GM12878 (cell line): ENCODE measurements at regions not wholly inside any gene's neighbourhood (a gene's known extent, or its start where the extent isn't known, plus 50 kb on each side); places are given as distances from the start of the nearest gene placed in this dataset.

Experiments used
- ATAC-seq: fragments of 200-7000 bp; cut with Tn5 transposase; 3 replicates; pipeline ENCODE4 v1.9.1; 2020; ENCODE audit warnings: mild to moderate bottlenecking, moderate library complexity
- BruUV-seq: library from RNA; stranded (reverse); fragments of 400-500 nt; replicated peaks from 2 replicates; lab custom pipeline; 2021; lab: Mats Ljungman, UMichigan
- CTCF ChIA-PET: fragments of 300-600 bp; sonication (Branson Sonifier 250); formaldehyde crosslinking; extraction: SDS; loops from one replicate; lab custom pipeline; 2021; ENCODE audit warnings: inconsistent platforms; lab: Yijun Ruan, JAX
- POLR2A ChIA-PET: fragments of 350-600 bp; formaldehyde crosslinking; extraction: SDS; loops from one replicate; lab custom pipeline; 2021; ENCODE audit warnings: inconsistent platforms; lab: Charles Lee
- RAD21 ChIA-PET: fragments of 300-600 bp; sonication (Branson Sonifier 250); formaldehyde crosslinking; loops from one replicate; lab custom pipeline; 2023; ENCODE audit warnings: antibody characterized with exemption; ENCODE audit not compliant: unreplicated experiment; lab: Charles Lee
- SMC1A ChIA-PET: fragments of 300-600 bp; sonication (Branson Sonifier 250); formaldehyde crosslinking; loops from one replicate; lab custom pipeline; 2023; ENCODE audit not compliant: unreplicated experiment, uncharacterized antibody; lab: Charles Lee
- DNase-seq: peaks from one replicate; pipeline ENCODE4 v3.0.0-alpha.2; 2011; ENCODE audit warnings: low read depth, low spot score
- FAIRE-seq: peaks from 3 replicates; lab custom pipeline; 2011; peaks lifted over from hg19 to GRCh38; lab: Jason Lieb, UNC
- H2AFZ ChIP-seq: 2 replicates; pipeline ENCODE4 v1.6.0; 2011; ENCODE audit warnings: low read depth, low read length, control low read depth; ENCODE audit not compliant: control insufficient read depth
- H3K27ac ChIP-seq: 2 replicates; pipeline ENCODE4 v1.5.1; 2011; ENCODE audit warnings: control low read depth; ENCODE audit not compliant: control insufficient read depth, insufficient read depth
- H3K27me3 ChIP-seq, 2 experiments: replicated peaks in 1 of 2; 2 replicates each; pipeline versions ENCODE4 v1.6.0 to v1.6.1; 2011; ENCODE audit warnings: low read length in 1 of 2; ENCODE audit not compliant: control insufficient read depth in 2 of 2, insufficient read depth in 2 of 2
- H3K36me3 ChIP-seq, 2 experiments: 2 replicates each; pipeline ENCODE4 v1.5.1; 2011; ENCODE audit warnings: low read length in 1 of 2; ENCODE audit not compliant: control insufficient read depth in 2 of 2, insufficient read depth in 2 of 2
- H3K4me1 ChIP-seq: 2 replicates; pipeline ENCODE4 v1.6.1; 2011; ENCODE audit warnings: mild to moderate bottlenecking, low read length, moderate library complexity, mixed read lengths; ENCODE audit not compliant: control insufficient read depth, insufficient read depth
- H3K4me2 ChIP-seq: 2 replicates; pipeline ENCODE4 v1.6.0; 2011; ENCODE audit warnings: control low read depth; ENCODE audit not compliant: control insufficient read depth, insufficient read depth
- H3K4me3 ChIP-seq: fragments of 200-600 bp; sonication (generic); 2 replicates; pipeline ENCODE4 v1.5.1; 2016
- H3K79me2 ChIP-seq: 2 replicates; pipeline ENCODE4 v1.6.0; 2011; ENCODE audit warnings: low read length; ENCODE audit not compliant: control insufficient read depth, insufficient read depth
- H3K9ac ChIP-seq: 2 replicates; pipeline ENCODE4 v1.8.0; 2011; ENCODE audit warnings: low read length, control low read depth, mixed read lengths; ENCODE audit not compliant: control insufficient read depth, insufficient read depth
- H3K9me3 ChIP-seq: replicated peaks from 3 replicates; pipeline ENCODE4 v1.5.1; 2011; ENCODE audit warnings: mild to moderate bottlenecking, low read length; ENCODE audit not compliant: control insufficient read depth, insufficient read depth
- H4K20me1 ChIP-seq: 2 replicates; pipeline ENCODE4 v1.6.0; 2011; ENCODE audit not compliant: control insufficient read depth, insufficient read depth
- BMI1 ChIP-seq: fragments of 450-650 bp; IDR thresholded peaks from 2 replicates; pipeline ENCODE4 v1.6.1; 2016; ENCODE audit warnings: mild to moderate bottlenecking, moderate library complexity, borderline replicate concordance
- CBFB ChIP-seq: IDR thresholded peaks from 2 replicates; pipeline ENCODE4 v1.6.1; 2016; ENCODE audit warnings: antibody characterized with exemption, low read depth
- CBX5 ChIP-seq: sonication (generic); IDR thresholded peaks from 2 replicates; pipeline ENCODE4 v1.6.1; 2016; ENCODE audit warnings: low read depth, moderate library complexity, mild to moderate bottlenecking, inconsistent platforms
- CREM ChIP-seq: IDR thresholded peaks from 2 replicates; pipeline ENCODE4 v1.6.1; 2014; ENCODE audit warnings: antibody characterized with exemption, low read depth
- MYB ChIP-seq: fragments of 150-350 bp; IDR thresholded peaks from 2 replicates; pipeline ENCODE4 v1.6.1; 2014; ENCODE audit warnings: mild to moderate bottlenecking, low read depth, low read length, borderline replicate concordance
- NBN ChIP-seq: fragments of 450-650 bp; IDR thresholded peaks from 2 replicates; pipeline ENCODE4 v1.6.1; 2016
- NFXL1 ChIP-seq: fragments of 450-650 bp; IDR thresholded peaks from 2 replicates; pipeline ENCODE4 v1.6.1; 2017; ENCODE audit warnings: antibody characterized with exemption, mild to moderate bottlenecking, borderline replicate concordance
- NFYA ChIP-seq: IDR thresholded peaks from 2 replicates; pipeline ENCODE4 v1.6.1; 2011; ENCODE audit warnings: low read depth, mild to moderate bottlenecking, low read length, improper control_type of control experiment, borderline replicate concordance
- NR2C2 ChIP-seq: IDR thresholded peaks from 2 replicates; pipeline ENCODE4 v1.6.1; 2011; ENCODE audit warnings: borderline replicate concordance, low read depth; ENCODE audit not compliant: control insufficient read depth, insufficient read length
- NRF1 ChIP-seq: conservative IDR thresholded peaks from 2 replicates; pipeline ENCODE4 v1.6.1; 2011; ENCODE audit warnings: mild to moderate bottlenecking, low read depth, low read length, improper control_type of control experiment
- PAX5 ChIP-seq: IDR thresholded peaks from 2 replicates; pipeline ENCODE4 v1.6.1; 2011; ENCODE audit warnings: low read depth, low read length, borderline replicate concordance
- SREBF2 ChIP-seq: IDR thresholded peaks from 2 replicates; pipeline ENCODE4 v1.6.1; 2012; ENCODE audit warnings: mild to moderate bottlenecking, low read length
- TCF7 ChIP-seq: IDR thresholded peaks from 2 replicates; pipeline ENCODE4 v1.6.1; 2014; ENCODE audit warnings: antibody characterized with exemption, borderline replicate concordance
- WGBS: methylation state at CpG from one replicate; pipeline ENCODE4 v1.1.6; 2016; ENCODE audit warnings: low lambda C conversion rate; ENCODE audit not compliant: insufficient replicate concordance, insufficient coverage; ENCODE audit errors: missing lambda C conversion rate; 5-methylcytosine and 5-hydroxymethylcytosine counted together
- in situ Hi-C: fragments of 300-500 bp; cut with MboI; formaldehyde crosslinking; loops from 9 replicates; pipeline ENCODE4 v1.14.3; 2018; ENCODE audit warnings: mixed read lengths
- intact Hi-C: fragments of 100-400 bp; cut with micrococcal nuclease; formaldehyde crosslinking; loops from one replicate; pipeline ENCODE4 v1.14.2; 2022; ENCODE audit not compliant: unreplicated experiment
- TF ChIP-seq, protein P1 (sequence below): IDR thresholded peaks from 2 replicates; pipeline ENCODE4 v1.6.1; 2011; ENCODE audit warnings: borderline replicate concordance, low read depth, mild to moderate bottlenecking, moderate library complexity, low read length; ENCODE audit not compliant: insufficient read depth, poor library complexity, severe bottlenecking
- TF ChIP-seq, protein P2 (sequence below): fragments of 450-650 bp; IDR thresholded peaks from 2 replicates; pipeline ENCODE4 v1.6.1; 2017; ENCODE audit warnings: low read depth, mild to moderate bottlenecking, moderate library complexity
- TF ChIP-seq, protein P3 (sequence below): IDR thresholded peaks from 2 replicates; pipeline ENCODE4 v1.6.1; 2011; ENCODE audit warnings: borderline replicate concordance, low read depth, mild to moderate bottlenecking, moderate library complexity, mixed read lengths, low read length; ENCODE audit not compliant: insufficient read depth; ENCODE audit errors: extremely low read length
- TF ChIP-seq, protein P4 (sequence below): fragments of 450-650 bp; formaldehyde crosslinking; IDR thresholded peaks from 2 replicates; pipeline ENCODE4 v1.5.0; 2022; ENCODE audit warnings: mild to moderate bottlenecking, missing genetic modification characterization

DNA sequence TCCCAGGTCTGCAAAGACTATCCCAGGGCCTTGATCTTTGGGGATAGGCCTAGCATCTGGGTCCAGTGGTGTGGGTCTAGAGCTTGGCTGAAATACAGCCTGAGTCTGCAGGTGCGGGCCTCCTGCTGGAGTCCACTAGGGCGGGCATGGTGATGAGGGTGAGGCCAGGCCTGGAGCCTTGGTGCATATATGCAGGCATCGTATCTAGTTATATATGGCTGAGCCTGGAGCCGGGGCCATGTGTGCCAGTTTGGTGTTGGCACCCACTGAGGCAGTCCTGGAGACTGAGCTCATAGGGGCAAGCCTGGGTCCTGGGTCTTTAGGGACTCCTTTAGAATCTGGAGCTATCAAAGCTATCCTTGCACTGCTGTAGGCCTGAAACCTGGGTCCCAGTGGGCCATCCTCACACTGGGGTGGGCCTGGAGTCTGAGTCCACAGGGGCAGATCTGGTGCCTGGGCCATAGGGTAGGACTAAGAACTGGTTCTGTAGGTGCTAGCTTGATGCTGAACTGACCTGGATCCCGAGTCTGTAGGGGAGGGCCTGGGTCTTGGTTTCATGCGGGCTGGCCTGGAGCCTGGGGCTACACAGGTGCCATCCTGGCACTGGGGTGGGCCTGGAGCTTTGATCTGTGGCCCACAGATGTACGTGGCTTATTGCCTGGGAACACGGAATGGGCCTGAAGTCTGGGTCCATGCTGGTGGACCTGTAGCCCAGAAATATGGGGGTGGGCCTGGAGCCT is 346.5 kb upstream of the MEF2C start:
- RAD21 ChIA-PET, result no interaction called here
- no TSS peak for BruUV-seq
- H3K79me2 ChIP-seq, result no peaks in the 10 kb centered on the region
- no peaks in the 10 kb centered on the region for H3K27me3 ChIP-seq
- FAIRE-seq (no peak), DNase-seq (no peak), ATAC-seq (no peak)
- H3K4me2 ChIP-seq, result no peak overlapping the region
- H3K9ac ChIP-seq, result no peak overlapping the region
- POLR2A ChIA-PET, result no interaction called here
- peaks cover 24% of the 10 kb centered on the region for H3K9me3 ChIP-seq
- TF ChIP-seq NFXL1 (no peak), BMI1 (no peak), CBFB (no peak), MYB (no peak), NRF1 (no peak), TCF7 (no peak), NBN (no peak), NFYA (no peak), PAX5 (no peak), NR2C2 (no peak), SREBF2 (no peak), CREM (no peak), CBX5 (no peak)
- TF ChIP-seq, protein P1, sequence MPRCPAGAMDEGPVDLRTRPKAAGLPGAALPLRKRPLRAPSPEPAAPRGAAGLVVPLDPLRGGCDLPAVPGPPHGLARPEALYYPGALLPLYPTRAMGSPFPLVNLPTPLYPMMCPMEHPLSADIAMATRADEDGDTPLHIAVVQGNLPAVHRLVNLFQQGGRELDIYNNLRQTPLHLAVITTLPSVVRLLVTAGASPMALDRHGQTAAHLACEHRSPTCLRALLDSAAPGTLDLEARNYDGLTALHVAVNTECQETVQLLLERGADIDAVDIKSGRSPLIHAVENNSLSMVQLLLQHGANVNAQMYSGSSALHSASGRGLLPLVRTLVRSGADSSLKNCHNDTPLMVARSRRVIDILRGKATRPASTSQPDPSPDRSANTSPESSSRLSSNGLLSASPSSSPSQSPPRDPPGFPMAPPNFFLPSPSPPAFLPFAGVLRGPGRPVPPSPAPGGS, result no peak
- TF ChIP-seq, protein P2, sequence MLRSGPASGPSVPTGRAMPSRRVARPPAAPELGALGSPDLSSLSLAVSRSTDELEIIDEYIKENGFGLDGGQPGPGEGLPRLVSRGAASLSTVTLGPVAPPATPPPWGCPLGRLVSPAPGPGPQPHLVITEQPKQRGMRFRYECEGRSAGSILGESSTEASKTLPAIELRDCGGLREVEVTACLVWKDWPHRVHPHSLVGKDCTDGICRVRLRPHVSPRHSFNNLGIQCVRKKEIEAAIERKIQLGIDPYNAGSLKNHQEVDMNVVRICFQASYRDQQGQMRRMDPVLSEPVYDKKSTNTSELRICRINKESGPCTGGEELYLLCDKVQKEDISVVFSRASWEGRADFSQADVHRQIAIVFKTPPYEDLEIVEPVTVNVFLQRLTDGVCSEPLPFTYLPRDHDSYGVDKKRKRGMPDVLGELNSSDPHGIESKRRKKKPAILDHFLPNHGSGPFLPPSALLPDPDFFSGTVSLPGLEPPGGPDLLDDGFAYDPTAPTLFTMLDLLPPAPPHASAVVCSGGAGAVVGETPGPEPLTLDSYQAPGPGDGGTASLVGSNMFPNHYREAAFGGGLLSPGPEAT, result no peak
- TF ChIP-seq, protein P3, sequence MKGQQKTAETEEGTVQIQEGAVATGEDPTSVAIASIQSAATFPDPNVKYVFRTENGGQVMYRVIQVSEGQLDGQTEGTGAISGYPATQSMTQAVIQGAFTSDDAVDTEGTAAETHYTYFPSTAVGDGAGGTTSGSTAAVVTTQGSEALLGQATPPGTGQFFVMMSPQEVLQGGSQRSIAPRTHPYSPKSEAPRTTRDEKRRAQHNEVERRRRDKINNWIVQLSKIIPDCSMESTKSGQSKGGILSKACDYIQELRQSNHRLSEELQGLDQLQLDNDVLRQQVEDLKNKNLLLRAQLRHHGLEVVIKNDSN, result no peak
- TF ChIP-seq, protein P4, sequence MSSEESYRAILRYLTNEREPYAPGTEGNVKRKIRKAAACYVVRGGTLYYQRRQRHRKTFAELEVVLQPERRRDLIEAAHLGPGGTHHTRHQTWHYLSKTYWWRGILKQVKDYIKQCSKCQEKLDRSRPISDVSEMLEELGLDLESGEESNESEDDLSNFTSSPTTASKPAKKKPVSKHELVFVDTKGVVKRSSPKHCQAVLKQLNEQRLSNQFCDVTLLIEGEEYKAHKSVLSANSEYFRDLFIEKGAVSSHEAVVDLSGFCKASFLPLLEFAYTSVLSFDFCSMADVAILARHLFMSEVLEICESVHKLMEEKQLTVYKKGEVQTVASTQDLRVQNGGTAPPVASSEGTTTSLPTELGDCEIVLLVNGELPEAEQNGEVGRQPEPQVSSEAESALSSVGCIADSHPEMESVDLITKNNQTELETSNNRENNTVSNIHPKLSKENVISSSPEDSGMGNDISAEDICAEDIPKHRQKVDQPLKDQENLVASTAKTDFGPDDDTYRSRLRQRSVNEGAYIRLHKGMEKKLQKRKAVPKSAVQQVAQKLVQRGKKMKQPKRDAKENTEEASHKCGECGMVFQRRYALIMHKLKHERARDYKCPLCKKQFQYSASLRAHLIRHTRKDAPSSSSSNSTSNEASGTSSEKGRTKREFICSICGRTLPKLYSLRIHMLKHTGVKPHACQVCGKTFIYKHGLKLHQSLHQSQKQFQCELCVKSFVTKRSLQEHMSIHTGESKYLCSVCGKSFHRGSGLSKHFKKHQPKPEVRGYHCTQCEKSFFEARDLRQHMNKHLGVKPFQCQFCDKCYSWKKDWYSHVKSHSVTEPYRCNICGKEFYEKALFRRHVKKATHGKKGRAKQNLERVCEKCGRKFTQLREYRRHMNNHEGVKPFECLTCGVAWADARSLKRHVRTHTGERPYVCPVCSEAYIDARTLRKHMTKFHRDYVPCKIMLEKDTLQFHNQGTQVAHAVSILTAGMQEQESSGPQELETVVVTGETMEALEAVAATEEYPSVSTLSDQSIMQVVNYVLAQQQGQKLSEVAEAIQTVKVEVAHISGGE (CRISPR knock-in tag), result no peak
- H3K4me3 ChIP-seq, result no peak overlapping the region
- SMC1A ChIA-PET, result interaction anchor here (1.5 to 3.9 kb wide), 2 partner anchors 132 to 340 kb away, joined by 3 to 21 read pairs; no protein-coding TSS in a partner anchor
- H4K20me1 ChIP-seq, result no peaks in the 10 kb centered on the region
- CTCF ChIA-PET, result interaction anchor here (0.6 to 1.0 kb wide), 3 partner anchors 12 to 57 kb away, joined by 3 read pairs; no protein-coding TSS in a partner anchor
- H2AFZ ChIP-seq, result no peak overlapping the region
- WGBS, result 90% methylated on average over 8 of the region's 8 CpGs
- in situ Hi-C loops, result loop anchor here (5.0 kb wide), 2 partner anchors 73 to 113 kb away; no protein-coding TSS in a partner anchor
- H3K27ac ChIP-seq, result peak overlapping the region; percentile 72
- peaks cover 43% of the 10 kb centered on the region for H3K4me1 ChIP-seq
- intact Hi-C loops, result loop anchor here (5.0 kb wide), 3 partner anchors 53 to 402 kb away; no protein-coding TSS in a partner anchor
- H3K36me3 ChIP-seq, result no peaks in the 10 kb centered on the region
